ENCODE measurements at regions not wholly inside any gene's neighbourhood (a gene's known extent, or its start where the extent isn't known, plus 50 kb on each side); places are given as distances from the start of the nearest gene placed in this dataset.

- TF ChIP-seq, protein P1, sequence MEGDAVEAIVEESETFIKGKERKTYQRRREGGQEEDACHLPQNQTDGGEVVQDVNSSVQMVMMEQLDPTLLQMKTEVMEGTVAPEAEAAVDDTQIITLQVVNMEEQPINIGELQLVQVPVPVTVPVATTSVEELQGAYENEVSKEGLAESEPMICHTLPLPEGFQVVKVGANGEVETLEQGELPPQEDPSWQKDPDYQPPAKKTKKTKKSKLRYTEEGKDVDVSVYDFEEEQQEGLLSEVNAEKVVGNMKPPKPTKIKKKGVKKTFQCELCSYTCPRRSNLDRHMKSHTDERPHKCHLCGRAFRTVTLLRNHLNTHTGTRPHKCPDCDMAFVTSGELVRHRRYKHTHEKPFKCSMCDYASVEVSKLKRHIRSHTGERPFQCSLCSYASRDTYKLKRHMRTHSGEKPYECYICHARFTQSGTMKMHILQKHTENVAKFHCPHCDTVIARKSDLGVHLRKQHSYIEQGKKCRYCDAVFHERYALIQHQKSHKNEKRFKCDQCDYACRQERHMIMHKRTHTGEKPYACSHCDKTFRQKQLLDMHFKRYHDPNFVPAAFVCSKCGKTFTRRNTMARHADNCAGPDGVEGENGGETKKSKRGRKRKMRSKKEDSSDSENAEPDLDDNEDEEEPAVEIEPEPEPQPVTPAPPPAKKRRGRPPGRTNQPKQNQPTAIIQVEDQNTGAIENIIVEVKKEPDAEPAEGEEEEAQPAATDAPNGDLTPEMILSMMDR (IDR thresholded peaks at IDR 0.05): no peak
- no peak for TF ChIP-seq POLR2A (IDR thresholded peaks at IDR 0.05)
Observed at GRCh38 chr3:113110267-113110666, 101.1 kb upstream of the BOC start.

Data from thyroid gland (tissue), 4 donors.